Central memory CD8-positive, alpha-beta T cell (primary cell): ENCODE measurements at regions not wholly inside any gene's neighbourhood (a gene's known extent, or its start where the extent isn't known, plus 50 kb on each side); places are given as distances from the start of the nearest gene placed in this dataset.
"Not testable (repeated sequence)": the region's sequence is repeated elsewhere in the genome, so short reads cannot be mapped to it uniquely, and the experiment has no call there.

Experiments used
- ATAC-seq: fragments of 150-1000 bp; cut with Tn5 transposase; replicated peaks from 2 replicates; pipeline ENCODE4 v1.10.0; 2022; ENCODE audit warnings: mild to moderate bottlenecking, moderate FRiP score, moderate number of reproducible peaks; ENCODE audit not compliant: poor library complexity, severe bottlenecking; ENCODE audit errors: extremely low read depth
- DNase-seq, 2 donors: peaks; one replicate each; pipeline ENCODE4 v3.0.0; 2021; ENCODE audit warnings: low spot score in 2 of 2
- H3K27ac Mint-ChIP-seq: one replicate; pipeline ENCODE4 v1.8.0; 2022; ENCODE audit warnings: low read depth, mild to moderate bottlenecking, moderate library complexity, mixed read lengths
- H3K27me3 Mint-ChIP-seq: one replicate; pipeline ENCODE4 v1.8.0; 2022; ENCODE audit warnings: mixed read lengths
- H3K36me3 Mint-ChIP-seq: one replicate; pipeline ENCODE4 v1.8.0; 2022; ENCODE audit warnings: mild to moderate bottlenecking, moderate library complexity, mixed read lengths; ENCODE audit not compliant: insufficient read depth
- H3K4me1 Mint-ChIP-seq: one replicate; pipeline ENCODE4 v1.8.0; 2022; ENCODE audit warnings: mixed read lengths
- H3K4me3 Mint-ChIP-seq: one replicate; pipeline ENCODE4 v1.8.0; 2022; ENCODE audit warnings: mild to moderate bottlenecking, moderate library complexity, mixed read lengths
- H3K9me3 Mint-ChIP-seq: one replicate; pipeline ENCODE4 v1.8.0; 2022; ENCODE audit warnings: mixed read lengths

DNA sequence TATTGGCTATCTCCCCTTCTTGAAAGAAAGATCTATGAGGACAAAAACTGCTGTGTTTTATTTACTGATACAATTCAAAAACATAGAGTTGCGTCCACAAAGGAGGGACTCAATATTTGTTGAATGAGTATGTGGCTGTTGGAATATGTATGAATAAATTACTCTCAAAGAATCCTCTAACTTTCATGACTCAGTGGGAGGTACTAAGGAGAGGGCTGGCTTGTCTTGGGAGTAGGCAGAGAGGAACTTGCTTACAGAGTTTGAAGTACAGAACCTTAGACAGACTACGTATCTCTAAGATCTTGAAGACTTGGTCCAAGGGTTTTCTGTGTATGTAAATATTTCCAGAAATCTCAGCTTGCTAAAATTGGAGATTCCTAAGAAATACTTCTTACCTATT, 504.0 kb upstream of the PTCHD4 start:
- peaks cover 10% of the 10 kb centered on the region for H3K9me3 Mint-ChIP-seq
- no peaks in the 10 kb centered on the region for H3K36me3 Mint-ChIP-seq
- H3K4me1 Mint-ChIP-seq = no peaks in the 10 kb centered on the region
- H3K4me3 Mint-ChIP-seq = no peak overlapping the region
- no peaks in the 10 kb centered on the region for H3K27me3 Mint-ChIP-seq
- DNase-seq (no peak), ATAC-seq (no peak)
- no peak overlapping the region for H3K27ac Mint-ChIP-seq

DNA sequence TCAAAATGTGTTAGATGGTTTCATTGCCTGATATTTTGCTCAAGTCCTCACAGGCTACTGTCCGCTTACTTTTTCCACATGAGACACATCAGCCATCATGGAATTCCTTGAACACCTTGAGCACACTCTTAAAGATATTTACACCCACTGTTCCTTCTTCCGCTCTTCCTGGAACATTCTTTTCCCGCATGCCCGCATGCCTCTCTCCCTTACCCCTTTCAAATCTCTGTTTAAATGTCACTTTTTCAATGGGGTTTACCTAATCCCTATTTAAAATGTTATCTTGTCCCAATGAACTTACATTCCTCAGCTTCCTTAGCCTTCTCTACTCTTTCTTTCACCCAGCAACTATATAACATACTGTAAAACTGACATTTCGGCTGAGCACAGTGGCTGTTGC, 503.3 kb upstream of the PTCHD4 start:
- Mint-ChIP-seq H3K27ac (no peak overlapping the region), H3K27me3 (no peaks in the 10 kb centered on the region), H3K36me3 (no peaks in the 10 kb centered on the region), H3K4me3 (no peak overlapping the region), H3K4me1 (no peaks in the 10 kb centered on the region), H3K9me3 (peaks cover 10% of the 10 kb centered on the region)
- ATAC-seq = no peak
- DNase-seq = no peak

DNA sequence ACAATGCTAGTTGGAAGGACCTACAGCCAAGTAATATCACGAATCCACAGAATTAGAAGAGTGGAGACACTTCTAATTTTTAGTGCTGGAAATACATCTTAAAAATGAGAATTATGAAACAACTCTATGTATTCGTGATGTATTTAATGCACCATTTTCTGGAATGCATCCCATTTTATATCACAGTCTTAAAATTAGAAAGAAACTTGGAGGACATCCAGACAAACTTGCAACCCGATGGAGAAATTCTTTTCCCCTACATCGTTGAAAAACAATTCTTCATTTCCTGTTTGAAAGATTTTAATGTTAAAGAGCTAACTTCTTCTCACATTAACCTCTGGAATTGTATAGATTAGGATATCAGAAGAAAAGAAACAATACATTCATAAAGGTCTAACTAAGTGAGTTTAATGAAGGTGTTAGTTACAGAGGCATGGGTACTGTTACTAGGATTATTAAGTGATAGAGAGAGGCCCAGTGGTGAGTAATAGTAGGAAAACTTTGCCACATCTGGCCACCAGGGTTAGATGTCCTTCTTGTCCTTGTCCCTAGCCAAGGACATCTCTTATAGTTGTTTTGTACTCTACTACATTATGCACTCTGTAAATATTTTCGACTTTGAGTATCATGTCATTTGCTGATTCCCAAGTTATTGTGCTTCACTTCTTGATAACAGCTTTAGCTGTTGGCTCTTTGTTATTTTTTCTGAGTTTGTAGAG, 502.4 kb upstream of the PTCHD4 start:
- ATAC-seq (no peak), DNase-seq (no peak)
- Mint-ChIP-seq H3K9me3 (peaks cover 10% of the 10 kb centered on the region), H3K36me3 (no peaks in the 10 kb centered on the region), H3K4me3 (no peak overlapping the region), H3K27me3 (no peaks in the 10 kb centered on the region), H3K4me1 (no peaks in the 10 kb centered on the region), H3K27ac (no peak overlapping the region)

DNA sequence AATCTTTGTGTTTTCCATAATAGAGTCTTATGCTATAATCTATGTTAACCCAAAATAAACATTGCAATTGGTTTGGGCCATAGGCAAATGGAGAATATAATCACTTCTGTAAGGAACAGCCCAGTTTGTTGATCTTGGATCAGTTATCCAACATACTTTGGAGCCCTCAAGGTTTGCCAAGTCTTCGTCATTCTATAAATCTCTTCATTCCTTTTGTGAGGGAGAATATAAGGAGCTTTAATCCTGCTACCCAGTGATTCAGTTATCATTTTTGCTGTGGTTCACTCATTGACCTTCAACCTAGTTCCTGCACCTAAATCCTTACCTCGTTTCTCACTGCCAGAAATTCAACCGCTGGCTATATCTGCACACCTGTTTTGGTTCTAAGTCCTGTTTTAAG, 500.3 kb upstream of the PTCHD4 start:
- H3K4me1 Mint-ChIP-seq = no peaks in the 10 kb centered on the region

DNA sequence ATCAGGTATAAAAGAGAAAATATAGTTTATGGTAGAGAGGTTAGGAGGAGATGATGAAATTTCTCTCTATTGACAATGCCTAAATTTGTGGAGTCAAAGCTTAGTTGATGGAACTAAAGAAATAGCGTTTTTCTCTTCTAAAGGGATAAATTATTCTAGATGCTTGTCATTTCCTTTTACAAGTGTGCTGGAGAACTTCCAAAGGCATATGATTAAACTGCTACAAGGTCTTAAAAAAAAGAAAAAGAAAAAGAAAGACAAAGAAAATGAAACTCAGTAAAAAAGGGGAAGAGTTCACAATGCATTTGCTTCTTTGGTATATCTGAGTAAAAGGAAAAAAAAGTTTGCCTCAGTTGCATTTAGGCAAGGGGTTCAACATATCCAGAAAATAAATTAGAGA, 499.8 kb upstream of the PTCHD4 start:
- no peaks in the 10 kb centered on the region for H3K4me1 Mint-ChIP-seq
- DNase-seq = no peak
- H3K36me3 Mint-ChIP-seq = no peaks in the 10 kb centered on the region
- no peak overlapping the region for H3K4me3 Mint-ChIP-seq
- H3K27me3 Mint-ChIP-seq = no peaks in the 10 kb centered on the region
- no peak for ATAC-seq
- H3K27ac Mint-ChIP-seq = no peak overlapping the region
- H3K9me3 Mint-ChIP-seq = peaks cover 10% of the 10 kb centered on the region

More for the DNA sequence above, 500.3 kb upstream of the PTCHD4 start:
- no peak for DNase-seq
- no peaks in the 10 kb centered on the region for H3K27me3 Mint-ChIP-seq
- H3K36me3 Mint-ChIP-seq = no peaks in the 10 kb centered on the region
- H3K4me3 Mint-ChIP-seq = no peak overlapping the region
- H3K9me3 Mint-ChIP-seq = peaks cover 10% of the 10 kb centered on the region
- no peak for ATAC-seq
- no peak overlapping the region for H3K27ac Mint-ChIP-seq

DNA sequence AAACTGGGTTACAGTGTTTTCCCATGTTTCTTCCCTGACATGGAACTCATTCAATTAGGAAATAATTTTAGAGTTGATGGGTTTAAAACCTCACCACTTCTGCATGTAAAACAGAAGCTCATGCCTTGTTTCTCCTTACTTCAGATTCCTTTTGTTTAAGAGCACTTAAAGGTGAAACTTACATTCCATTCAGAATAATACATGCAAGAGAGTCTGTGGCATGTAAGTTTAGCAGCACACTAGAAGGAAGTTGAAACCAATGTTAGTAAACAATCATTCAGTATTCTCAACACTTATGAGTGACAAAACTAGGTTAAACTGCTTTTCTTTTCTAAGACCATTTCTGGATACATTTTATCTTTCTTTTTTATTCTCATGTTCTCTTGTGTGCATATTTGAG, 495.6 kb upstream of the PTCHD4 start:
- Mint-ChIP-seq H3K4me1 (no peaks in the 10 kb centered on the region), H3K27me3 (no peaks in the 10 kb centered on the region), H3K36me3 (no peaks in the 10 kb centered on the region), H3K4me3 (no peak overlapping the region), H3K27ac (no peak overlapping the region), H3K9me3 (no peaks in the 10 kb centered on the region)
- no peak for DNase-seq
- ATAC-seq = no peak

DNA sequence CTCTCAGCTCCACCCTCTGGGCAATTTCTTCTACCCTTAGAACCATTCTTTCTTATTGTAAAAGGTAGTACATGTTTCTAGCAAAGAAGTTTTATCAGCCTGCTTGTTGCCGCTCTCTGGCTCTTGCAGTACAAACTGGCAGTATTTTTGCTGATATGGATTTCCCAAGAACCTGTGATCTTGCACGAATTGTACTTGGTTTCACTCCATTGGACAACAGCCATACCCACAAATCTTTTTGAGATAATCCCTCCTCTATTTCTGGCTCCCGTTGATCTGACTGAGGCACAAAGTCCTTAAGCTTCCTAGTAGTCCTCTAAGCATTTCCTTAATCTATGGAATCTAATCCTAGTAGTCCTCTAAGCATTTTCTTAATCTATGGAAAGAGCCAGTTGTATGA, 487.0 kb upstream of the PTCHD4 start:
- H3K27me3 Mint-ChIP-seq = no peaks in the 10 kb centered on the region
- H3K36me3 Mint-ChIP-seq = peaks cover 2% of the 10 kb centered on the region
- peaks cover 6% of the 10 kb centered on the region for H3K9me3 Mint-ChIP-seq
- no peak overlapping the region for H3K27ac Mint-ChIP-seq
- ATAC-seq (no peak), DNase-seq (no peak)
- H3K4me1 Mint-ChIP-seq = no peaks in the 10 kb centered on the region
- H3K4me3 Mint-ChIP-seq = no peak overlapping the region

DNA sequence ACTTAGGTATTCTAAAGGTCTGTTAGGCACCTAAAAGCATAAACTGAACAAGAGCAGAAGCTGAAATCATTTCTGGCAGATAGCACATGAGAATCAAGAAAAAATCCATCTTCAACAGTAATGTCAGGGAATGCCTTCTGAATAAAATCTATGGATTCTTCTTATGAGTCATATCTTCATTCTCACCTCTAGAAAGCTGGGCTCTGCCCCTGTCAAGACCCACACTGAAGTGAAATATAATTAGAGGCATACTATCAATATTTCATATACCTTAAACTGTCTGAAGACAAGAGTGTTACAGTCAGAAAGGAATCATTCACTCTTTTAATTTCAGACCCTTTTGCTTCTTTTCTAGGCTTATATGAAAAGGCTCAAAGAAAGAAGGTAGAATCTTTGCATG, 485.8 kb upstream of the PTCHD4 start:
- Mint-ChIP-seq H3K27ac (no peak overlapping the region), H3K27me3 (no peaks in the 10 kb centered on the region), H3K4me3 (no peak overlapping the region), H3K36me3 (peaks cover 2% of the 10 kb centered on the region), H3K4me1 (no peaks in the 10 kb centered on the region), H3K9me3 (peaks cover 9% of the 10 kb centered on the region)
- ATAC-seq (no peak), DNase-seq (no peak)

DNA sequence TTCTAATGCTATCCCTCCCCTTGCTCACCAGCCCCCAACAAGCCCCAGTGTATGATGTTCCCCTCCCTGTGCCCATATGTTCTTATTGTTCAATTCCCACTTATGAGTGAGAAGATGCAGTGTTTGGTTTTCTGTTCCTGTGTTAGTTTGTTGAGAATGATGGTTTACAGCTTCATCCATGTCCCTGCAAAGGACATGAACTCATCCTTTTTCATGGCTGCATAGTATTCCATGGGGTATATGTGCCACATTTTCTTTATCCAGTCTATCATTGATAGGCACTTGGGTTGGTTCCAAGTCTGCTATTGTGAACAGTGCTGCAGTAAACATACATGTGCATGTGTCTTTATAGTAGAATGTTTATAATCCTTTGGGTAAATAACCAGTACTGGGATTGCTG, 480.2 kb upstream of the PTCHD4 start:
- not testable (repeated sequence) for H3K4me1 Mint-ChIP-seq, H3K4me3 Mint-ChIP-seq, DNase-seq, H3K27ac Mint-ChIP-seq, H3K27me3 Mint-ChIP-seq, H3K36me3 Mint-ChIP-seq, ATAC-seq
- peaks cover 27% of the 10 kb centered on the region for H3K9me3 Mint-ChIP-seq

DNA sequence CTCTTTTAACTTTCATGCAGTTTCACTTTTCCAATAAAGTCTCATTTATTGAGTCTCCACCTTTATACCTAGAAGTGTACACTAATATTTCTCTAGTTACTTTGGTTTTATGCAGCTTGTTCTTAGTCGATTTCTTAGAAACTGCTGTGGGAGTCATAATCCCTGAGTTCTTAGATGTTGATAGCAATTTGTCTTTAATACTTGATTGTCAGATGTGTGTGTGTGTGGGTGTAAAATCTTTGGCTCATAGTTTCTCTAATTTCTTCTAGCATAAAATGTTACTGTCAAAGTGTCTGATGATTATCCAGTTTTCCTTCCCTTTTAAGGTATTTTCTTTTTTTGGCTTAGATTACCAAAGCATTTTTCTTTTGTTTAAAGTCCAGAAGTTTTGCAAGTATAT, 473.8 kb upstream of the PTCHD4 start:
- H3K4me3 Mint-ChIP-seq = no peak overlapping the region
- no peaks in the 10 kb centered on the region for H3K27me3 Mint-ChIP-seq
- peaks cover 22% of the 10 kb centered on the region for H3K9me3 Mint-ChIP-seq
- ATAC-seq (no peak), DNase-seq (no peak)
- H3K27ac Mint-ChIP-seq = no peak overlapping the region
- H3K4me1 Mint-ChIP-seq = no peaks in the 10 kb centered on the region
- no peaks in the 10 kb centered on the region for H3K36me3 Mint-ChIP-seq

DNA sequence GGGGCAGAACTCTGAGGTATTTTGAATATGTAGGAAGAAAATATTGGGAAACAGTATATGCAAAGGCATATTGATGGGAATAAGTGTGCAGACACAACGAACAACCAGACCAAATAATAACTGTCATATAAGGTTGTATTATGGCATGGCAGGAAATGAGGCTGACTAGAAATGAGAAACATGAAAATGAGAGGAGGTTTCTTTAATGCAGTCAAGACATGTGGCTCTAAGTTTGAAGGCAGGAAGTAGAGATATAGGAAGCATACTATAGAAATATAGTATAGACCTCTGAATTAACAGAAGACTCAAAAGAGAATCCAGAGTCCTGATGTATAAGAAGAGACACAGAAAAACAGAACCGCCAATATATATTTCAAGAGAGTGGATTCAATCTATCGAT, 459.7 kb upstream of the PTCHD4 start:
- DNase-seq (no peak), ATAC-seq (no peak)
- no peaks in the 10 kb centered on the region for H3K27me3 Mint-ChIP-seq
- no peak overlapping the region for H3K27ac Mint-ChIP-seq
- no peaks in the 10 kb centered on the region for H3K36me3 Mint-ChIP-seq
- H3K4me3 Mint-ChIP-seq = no peak overlapping the region
- peaks cover 37% of the 10 kb centered on the region for H3K9me3 Mint-ChIP-seq
- no peaks in the 10 kb centered on the region for H3K4me1 Mint-ChIP-seq

DNA sequence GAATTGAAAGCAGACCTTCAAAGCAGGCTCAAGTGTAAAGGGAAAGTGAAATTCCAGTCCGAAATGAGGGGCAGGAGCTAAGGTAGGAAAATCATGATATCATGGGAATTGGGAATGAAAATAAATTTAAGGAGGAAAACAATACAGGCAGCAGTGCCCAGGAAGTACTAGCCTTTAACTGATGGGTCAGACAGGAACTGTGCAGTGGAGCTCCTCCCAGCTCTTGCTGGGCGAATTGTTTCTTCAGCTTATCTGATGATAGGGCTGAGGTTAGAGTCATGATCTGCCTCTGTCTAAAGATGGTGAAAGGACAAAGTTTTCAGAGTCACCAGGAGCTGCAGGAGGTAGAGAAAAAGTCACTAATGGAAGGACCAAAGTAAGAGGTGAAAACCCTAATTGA, 457.9 kb upstream of the PTCHD4 start:
- peaks cover 39% of the 10 kb centered on the region for H3K9me3 Mint-ChIP-seq
- H3K4me1 Mint-ChIP-seq = no peaks in the 10 kb centered on the region
- no peak overlapping the region for H3K4me3 Mint-ChIP-seq
- no peak overlapping the region for H3K27ac Mint-ChIP-seq
- no peaks in the 10 kb centered on the region for H3K36me3 Mint-ChIP-seq
- no peaks in the 10 kb centered on the region for H3K27me3 Mint-ChIP-seq
- no peak for DNase-seq
- ATAC-seq = no peak

DNA sequence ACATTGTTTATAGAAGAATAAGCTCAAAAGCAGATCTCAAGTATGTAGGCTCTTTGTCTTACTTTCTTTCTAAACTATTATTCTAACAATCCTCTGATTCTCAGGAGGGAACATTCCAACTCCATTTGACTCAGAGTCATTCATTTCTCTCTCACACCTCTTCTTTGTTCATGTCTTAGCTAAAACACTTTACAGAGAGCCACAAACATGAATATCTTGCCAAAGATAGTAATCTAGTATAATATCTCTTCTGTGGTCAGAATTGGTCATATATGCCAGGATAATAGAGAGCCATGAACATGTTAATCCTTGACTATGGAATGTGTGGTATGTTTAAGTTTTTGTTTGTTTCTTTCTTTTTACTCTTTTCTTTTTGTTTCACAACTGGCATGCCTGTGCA, 456.0 kb upstream of the PTCHD4 start:
- Mint-ChIP-seq H3K27me3 (no peaks in the 10 kb centered on the region), H3K27ac (no peak overlapping the region), H3K4me1 (no peaks in the 10 kb centered on the region), H3K9me3 (peaks cover 31% of the 10 kb centered on the region), H3K4me3 (no peak overlapping the region), H3K36me3 (no peaks in the 10 kb centered on the region)
- ATAC-seq (no peak), DNase-seq (no peak)
